ENCODE measurements at regions not wholly inside any gene's neighbourhood (a gene's known extent, or its start where the extent isn't known, plus 50 kb on each side); places are given as distances from the start of the nearest gene placed in this dataset.

DNA sequence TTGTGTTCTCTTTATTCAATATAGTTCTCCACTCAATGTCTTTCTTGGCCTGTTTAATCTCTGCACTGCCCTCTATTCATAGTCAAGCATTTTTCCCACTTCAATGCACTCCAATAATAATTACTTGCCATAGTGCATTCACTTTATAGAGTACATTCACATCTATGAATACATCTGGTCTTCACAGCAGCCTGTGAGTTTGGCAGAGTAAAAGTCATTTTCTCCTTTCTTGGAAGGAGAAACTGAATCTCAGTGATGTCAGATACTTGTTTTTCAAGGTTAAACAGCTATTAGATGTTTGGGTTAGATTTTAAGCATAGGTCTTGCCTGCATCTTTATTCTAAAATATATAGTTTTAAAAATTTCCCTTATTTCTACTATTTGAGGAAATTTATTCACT lies 373.2 kb downstream of the TRIB2 start (continued):
- TF ChIP-seq NFYB (CRISPR knock-in tag; conservative IDR thresholded peaks at IDR 0.05; ENCODE audit: low read depth) (no peak), GTF2I (CRISPR knock-in tag; conservative IDR thresholded peaks at IDR 0.05) (no peak), MYBL2 (CRISPR knock-in tag; IDR thresholded peaks at IDR 0.05) (no peak)
- TF ChIP-seq, protein P1, sequence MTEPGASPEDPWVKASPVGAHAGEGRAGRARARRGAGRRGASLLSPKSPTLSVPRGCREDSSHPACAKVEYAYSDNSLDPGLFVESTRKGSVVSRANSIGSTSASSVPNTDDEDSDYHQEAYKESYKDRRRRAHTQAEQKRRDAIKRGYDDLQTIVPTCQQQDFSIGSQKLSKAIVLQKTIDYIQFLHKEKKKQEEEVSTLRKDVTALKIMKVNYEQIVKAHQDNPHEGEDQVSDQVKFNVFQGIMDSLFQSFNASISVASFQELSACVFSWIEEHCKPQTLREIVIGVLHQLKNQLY (CRISPR knock-in tag; IDR thresholded peaks at IDR 0.05) = no peak
- TF ChIP-seq, protein P2, sequence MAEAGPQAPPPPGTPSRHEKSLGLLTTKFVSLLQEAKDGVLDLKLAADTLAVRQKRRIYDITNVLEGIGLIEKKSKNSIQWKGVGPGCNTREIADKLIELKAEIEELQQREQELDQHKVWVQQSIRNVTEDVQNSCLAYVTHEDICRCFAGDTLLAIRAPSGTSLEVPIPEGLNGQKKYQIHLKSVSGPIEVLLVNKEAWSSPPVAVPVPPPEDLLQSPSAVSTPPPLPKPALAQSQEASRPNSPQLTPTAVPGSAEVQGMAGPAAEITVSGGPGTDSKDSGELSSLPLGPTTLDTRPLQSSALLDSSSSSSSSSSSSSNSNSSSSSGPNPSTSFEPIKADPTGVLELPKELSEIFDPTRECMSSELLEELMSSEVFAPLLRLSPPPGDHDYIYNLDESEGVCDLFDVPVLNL (CRISPR knock-in tag; IDR thresholded peaks at IDR 0.05; ENCODE audit: borderline replicate concordance, low read depth) = no peak

DNA sequence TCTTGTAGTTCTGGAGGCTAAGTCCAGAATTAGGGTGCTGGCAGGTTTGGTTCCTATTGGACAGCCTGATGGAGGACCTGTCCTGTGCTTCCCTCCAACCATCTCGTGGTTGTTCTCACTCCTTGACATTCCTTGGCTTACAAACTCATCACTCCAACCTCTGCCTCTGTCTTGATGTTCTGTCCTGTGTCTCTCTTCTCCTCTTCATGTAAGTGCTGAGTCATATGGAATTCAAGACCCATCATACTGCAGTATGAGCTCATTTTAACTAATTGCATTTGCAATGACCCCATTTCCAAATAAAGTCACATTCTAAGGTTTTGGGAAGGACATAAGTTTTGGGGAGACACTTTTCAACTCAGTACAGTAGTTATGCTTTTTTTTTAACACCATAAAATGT lies 374.7 kb downstream of the TRIB2 start:
- CTCF ChIA-PET = no interaction called here
- ATAC-seq = no peak
- no peak for TF ChIP-seq MYBL2 (CRISPR knock-in tag; IDR thresholded peaks at IDR 0.05)
- no peak for TF ChIP-seq KAT7 (CRISPR knock-in tag; IDR thresholded peaks at IDR 0.05; ENCODE audit: borderline replicate concordance)
- TF ChIP-seq E2F1 (CRISPR knock-in tag; IDR thresholded peaks at IDR 0.05) = no peak
- TF ChIP-seq ZNF532 (CRISPR knock-in tag; IDR thresholded peaks at IDR 0.05; ENCODE audit: borderline replicate concordance) = no peak
- TF ChIP-seq SMAD3 (CRISPR knock-in tag; IDR thresholded peaks at IDR 0.05; ENCODE audit: borderline replicate concordance) = no peak
- TF ChIP-seq, protein P1 (CRISPR knock-in tag; IDR thresholded peaks at IDR 0.05) = no peak
- no peak for TF ChIP-seq FOXJ3 (CRISPR knock-in tag; IDR thresholded peaks at IDR 0.05; ENCODE audit: borderline replicate concordance)
- no peak for TF ChIP-seq OVOL2 (CRISPR knock-in tag; IDR thresholded peaks at IDR 0.05; ENCODE audit: borderline replicate concordance)
- no peak for TF ChIP-seq ATF6 (CRISPR knock-in tag; IDR thresholded peaks at IDR 0.05)
- TF ChIP-seq, protein P3, sequence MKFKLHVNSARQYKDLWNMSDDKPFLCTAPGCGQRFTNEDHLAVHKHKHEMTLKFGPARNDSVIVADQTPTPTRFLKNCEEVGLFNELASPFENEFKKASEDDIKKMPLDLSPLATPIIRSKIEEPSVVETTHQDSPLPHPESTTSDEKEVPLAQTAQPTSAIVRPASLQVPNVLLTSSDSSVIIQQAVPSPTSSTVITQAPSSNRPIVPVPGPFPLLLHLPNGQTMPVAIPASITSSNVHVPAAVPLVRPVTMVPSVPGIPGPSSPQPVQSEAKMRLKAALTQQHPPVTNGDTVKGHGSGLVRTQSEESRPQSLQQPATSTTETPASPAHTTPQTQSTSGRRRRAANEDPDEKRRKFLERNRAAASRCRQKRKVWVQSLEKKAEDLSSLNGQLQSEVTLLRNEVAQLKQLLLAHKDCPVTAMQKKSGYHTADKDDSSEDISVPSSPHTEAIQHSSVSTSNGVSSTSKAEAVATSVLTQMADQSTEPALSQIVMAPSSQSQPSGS (CRISPR knock-in tag; IDR thresholded peaks at IDR 0.05; ENCODE audit: borderline replicate concordance, low read depth) = no peak
- no peak for TF ChIP-seq EMX1 (CRISPR knock-in tag; IDR thresholded peaks at IDR 0.05)
- TF ChIP-seq, protein P4, sequence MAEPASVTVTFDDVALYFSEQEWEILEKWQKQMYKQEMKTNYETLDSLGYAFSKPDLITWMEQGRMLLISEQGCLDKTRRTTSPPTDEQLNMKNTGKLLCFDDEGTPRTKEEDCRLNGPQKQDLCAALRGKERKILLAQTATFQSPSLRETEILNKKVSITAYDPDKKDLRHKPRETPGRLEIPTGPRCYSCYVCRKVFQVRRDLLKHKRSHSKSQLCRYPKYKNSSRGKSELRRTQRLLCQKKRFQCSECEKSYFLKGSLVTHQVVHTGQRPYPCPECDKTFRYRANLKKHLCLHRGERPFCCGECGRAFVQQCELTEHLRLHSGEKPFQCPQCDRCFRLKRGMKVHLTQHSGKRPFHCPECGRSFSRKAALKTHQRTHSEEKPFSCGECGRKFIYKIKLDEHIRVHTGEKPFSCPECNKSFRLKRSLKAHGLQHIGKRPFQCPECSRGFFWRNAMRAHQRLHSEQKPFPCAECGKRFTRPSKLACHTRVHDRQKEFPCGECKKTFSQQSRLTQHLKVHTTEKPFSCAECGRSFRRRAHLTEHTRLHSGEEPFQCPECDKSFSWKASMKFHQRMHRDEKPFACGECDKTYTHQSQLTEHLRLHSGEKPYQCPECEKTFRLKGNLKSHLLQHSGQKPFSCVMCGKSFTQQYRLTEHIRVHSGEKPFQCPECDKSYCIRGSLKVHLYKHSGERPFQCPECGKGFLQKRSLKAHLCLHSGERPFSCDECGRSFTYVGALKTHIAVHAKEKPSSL (CRISPR knock-in tag; conservative IDR thresholded peaks at IDR 0.05) = no peak
- TF ChIP-seq, protein P2 (CRISPR knock-in tag; IDR thresholded peaks at IDR 0.05; ENCODE audit: borderline replicate concordance, low read depth) = no peak
- no peak for TF ChIP-seq USF2 (CRISPR knock-in tag; IDR thresholded peaks at IDR 0.05)
- Mint-ChIP-seq H3K4me1 (no peaks in the 10 kb centered on the region), H3K9me3 (no peaks in the 10 kb centered on the region), H3K36me3 (no peaks in the 10 kb centered on the region), H3K27ac (no peak overlapping the region), H3K4me3 (no peak overlapping the region), H3K27me3 (ENCODE audit: low read depth) (no peaks in the 10 kb centered on the region)
- POLR2A ChIA-PET = no interaction called here
- no peak for DNase-seq (ENCODE audit: low spot score)

Data from WTC11 (cell line).